ENCODE measurements at regions not wholly inside any gene's neighbourhood (a gene's known extent, or its start where the extent isn't known, plus 50 kb on each side); places are given as distances from the start of the nearest gene placed in this dataset.

DNA sequence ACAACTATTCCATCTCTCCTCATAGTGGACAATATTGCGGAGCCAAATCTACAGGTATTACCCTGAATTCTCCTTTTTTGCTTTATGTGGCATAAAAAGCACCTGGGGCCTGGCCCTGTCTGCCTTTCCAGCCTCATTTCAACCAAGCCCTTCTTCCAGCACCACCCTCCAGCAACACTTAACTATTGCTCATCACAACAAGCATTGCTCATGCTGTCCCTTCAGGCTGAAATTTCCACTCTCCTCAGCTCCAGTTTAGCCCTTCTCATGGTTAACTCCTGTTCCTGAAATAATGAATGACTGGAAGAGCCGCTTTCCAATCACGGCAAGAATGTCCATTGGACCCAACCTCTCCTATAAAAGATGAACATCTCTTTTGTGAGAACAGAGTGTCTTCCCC is 107.4 kb downstream of the P2RY1 start:
- Histone ChIP-seq H3K4me3 (replicated peaks in 1 of 4; ENCODE audit: control extremely low read depth in 1 of 4, insufficient read depth in 1 of 4, low read depth in 3 of 4, low read length in 4 of 4) (no peak overlapping the region), H2AFZ (ENCODE audit: low read length) (no peak overlapping the region), H3K9ac (ENCODE audit: insufficient read depth, low read length) (no peak overlapping the region), H3K4me1 (ENCODE audit: control insufficient read depth, extremely low read depth, insufficient read depth, low read length) (no peaks in the 10 kb centered on the region), H3K9me3 (ENCODE audit: control insufficient read depth, insufficient read depth, low read depth, low read length) (no peaks in the 10 kb centered on the region), H3K4me2 (ENCODE audit: extremely low read depth, insufficient read depth, low read length) (no peak overlapping the region), H3K79me2 (ENCODE audit: control insufficient read depth, insufficient read depth, low read length) (no peaks in the 10 kb centered on the region), H3K27me3 (ENCODE audit: control insufficient read depth, insufficient read depth, low read length) (no peaks in the 10 kb centered on the region), H3K36me3 (ENCODE audit: control insufficient read depth, insufficient read depth, low read length) (no peaks in the 10 kb centered on the region), H3K27ac (ENCODE audit: insufficient read depth, low read length) (no peak overlapping the region), H4K20me1 (ENCODE audit: control insufficient read depth, extremely low read depth, insufficient read depth, low read length) (no peaks in the 10 kb centered on the region)
- DNase-seq (ENCODE audit: low read depth in 2 of 2): no peak
- TF ChIP-seq, protein P1, sequence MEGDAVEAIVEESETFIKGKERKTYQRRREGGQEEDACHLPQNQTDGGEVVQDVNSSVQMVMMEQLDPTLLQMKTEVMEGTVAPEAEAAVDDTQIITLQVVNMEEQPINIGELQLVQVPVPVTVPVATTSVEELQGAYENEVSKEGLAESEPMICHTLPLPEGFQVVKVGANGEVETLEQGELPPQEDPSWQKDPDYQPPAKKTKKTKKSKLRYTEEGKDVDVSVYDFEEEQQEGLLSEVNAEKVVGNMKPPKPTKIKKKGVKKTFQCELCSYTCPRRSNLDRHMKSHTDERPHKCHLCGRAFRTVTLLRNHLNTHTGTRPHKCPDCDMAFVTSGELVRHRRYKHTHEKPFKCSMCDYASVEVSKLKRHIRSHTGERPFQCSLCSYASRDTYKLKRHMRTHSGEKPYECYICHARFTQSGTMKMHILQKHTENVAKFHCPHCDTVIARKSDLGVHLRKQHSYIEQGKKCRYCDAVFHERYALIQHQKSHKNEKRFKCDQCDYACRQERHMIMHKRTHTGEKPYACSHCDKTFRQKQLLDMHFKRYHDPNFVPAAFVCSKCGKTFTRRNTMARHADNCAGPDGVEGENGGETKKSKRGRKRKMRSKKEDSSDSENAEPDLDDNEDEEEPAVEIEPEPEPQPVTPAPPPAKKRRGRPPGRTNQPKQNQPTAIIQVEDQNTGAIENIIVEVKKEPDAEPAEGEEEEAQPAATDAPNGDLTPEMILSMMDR (conservative IDR thresholded peaks at IDR 0.05 in 1 of 2, IDR thresholded peaks at IDR 0.05 in 1 of 2; ENCODE audit: low read depth in 1 of 2, low read length in 2 of 2): no peak
- no peak for TF ChIP-seq EZH2 (IDR thresholded peaks at IDR 0.05; ENCODE audit: low read length, missing control alignments)

DNA sequence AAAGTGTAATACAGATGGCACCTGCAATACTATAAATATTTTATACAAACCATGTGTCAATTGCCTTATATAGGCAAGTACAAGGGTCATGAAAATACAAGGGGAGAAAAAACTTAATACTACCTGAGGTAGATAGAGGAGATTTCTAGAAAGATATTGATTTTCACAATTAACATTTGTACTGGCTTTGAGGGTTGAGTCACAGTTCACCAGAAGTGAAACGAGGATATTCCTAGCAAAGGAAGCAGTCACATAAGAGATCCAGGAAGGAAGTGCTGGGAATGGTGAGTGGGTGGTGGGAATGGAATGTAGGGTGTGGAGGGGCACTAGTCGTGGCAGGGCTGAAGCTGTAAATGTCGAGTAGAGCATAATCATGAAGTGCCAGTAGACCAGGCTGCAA is 108.7 kb downstream of the P2RY1 start:
- no peaks in the 10 kb centered on the region for H4K20me1 ChIP-seq (ENCODE audit: control insufficient read depth, extremely low read depth, insufficient read depth, low read length)
- H3K27ac ChIP-seq (ENCODE audit: insufficient read depth, low read length): no peak overlapping the region
- H3K79me2 ChIP-seq (ENCODE audit: control insufficient read depth, insufficient read depth, low read length): no peaks in the 10 kb centered on the region
- peak in 1 of 2 donors; percentile 26 for DNase-seq (ENCODE audit: low read depth in 2 of 2)
- H3K4me1 ChIP-seq (ENCODE audit: control insufficient read depth, extremely low read depth, insufficient read depth, low read length): no peaks in the 10 kb centered on the region
- no peak overlapping the region for H3K4me3 ChIP-seq (replicated peaks in 1 of 4; ENCODE audit: control extremely low read depth in 1 of 4, insufficient read depth in 1 of 4, low read depth in 3 of 4, low read length in 4 of 4)
- no peaks in the 10 kb centered on the region for H3K36me3 ChIP-seq (ENCODE audit: control insufficient read depth, insufficient read depth, low read length)
- no peak overlapping the region for H2AFZ ChIP-seq (ENCODE audit: low read length)
- no peak for TF ChIP-seq EZH2 (IDR thresholded peaks at IDR 0.05; ENCODE audit: low read length, missing control alignments)
- TF ChIP-seq, protein P1 (conservative IDR thresholded peaks at IDR 0.05 in 1 of 2, IDR thresholded peaks at IDR 0.05 in 1 of 2; ENCODE audit: low read depth in 1 of 2, low read length in 2 of 2): no peak
- H3K27me3 ChIP-seq (ENCODE audit: control insufficient read depth, insufficient read depth, low read length): no peaks in the 10 kb centered on the region
- H3K9ac ChIP-seq (ENCODE audit: insufficient read depth, low read length): no peak overlapping the region
- H3K4me2 ChIP-seq (ENCODE audit: extremely low read depth, insufficient read depth, low read length): no peak overlapping the region
- H3K9me3 ChIP-seq (ENCODE audit: control insufficient read depth, insufficient read depth, low read depth, low read length): no peaks in the 10 kb centered on the region

DNA sequence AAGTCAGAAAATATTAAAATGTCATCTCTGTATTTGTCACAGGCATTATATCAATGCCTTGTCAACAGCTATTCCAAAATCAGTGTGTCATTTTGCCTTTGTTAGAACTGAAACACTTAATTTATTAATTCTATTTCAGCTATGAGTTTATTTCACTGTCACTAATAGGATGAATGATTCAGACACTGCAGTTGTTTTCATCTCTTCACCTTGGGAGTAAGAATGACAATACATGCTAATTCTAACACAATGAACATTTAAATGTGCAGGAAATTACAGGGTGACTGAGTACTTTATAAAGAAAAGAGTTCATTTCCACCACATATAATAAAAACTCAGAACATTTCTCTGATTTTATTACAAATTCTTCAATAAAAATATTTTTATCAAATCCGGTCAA is 109.7 kb downstream of the P2RY1 start:
- Histone ChIP-seq H3K4me1 (ENCODE audit: control insufficient read depth, extremely low read depth, insufficient read depth, low read length) (no peaks in the 10 kb centered on the region), H3K36me3 (ENCODE audit: control insufficient read depth, insufficient read depth, low read length) (no peaks in the 10 kb centered on the region), H3K27me3 (ENCODE audit: control insufficient read depth, insufficient read depth, low read length) (no peaks in the 10 kb centered on the region), H3K4me3 (replicated peaks in 1 of 4; ENCODE audit: control extremely low read depth in 1 of 4, insufficient read depth in 1 of 4, low read depth in 3 of 4, low read length in 4 of 4) (no peak overlapping the region), H3K9me3 (ENCODE audit: control insufficient read depth, insufficient read depth, low read depth, low read length) (no peaks in the 10 kb centered on the region), H4K20me1 (ENCODE audit: control insufficient read depth, extremely low read depth, insufficient read depth, low read length) (no peaks in the 10 kb centered on the region), H3K27ac (ENCODE audit: insufficient read depth, low read length) (no peak overlapping the region), H3K9ac (ENCODE audit: insufficient read depth, low read length) (no peak overlapping the region), H3K79me2 (ENCODE audit: control insufficient read depth, insufficient read depth, low read length) (no peaks in the 10 kb centered on the region), H3K4me2 (ENCODE audit: extremely low read depth, insufficient read depth, low read length) (no peak overlapping the region), H2AFZ (ENCODE audit: low read length) (no peak overlapping the region)
- TF ChIP-seq, protein P1 (conservative IDR thresholded peaks at IDR 0.05 in 1 of 2, IDR thresholded peaks at IDR 0.05 in 1 of 2; ENCODE audit: low read depth in 1 of 2, low read length in 2 of 2): no peak
- TF ChIP-seq EZH2 (IDR thresholded peaks at IDR 0.05; ENCODE audit: low read length, missing control alignments): no peak
- DNase-seq (ENCODE audit: low read depth in 2 of 2): no peak

All from fibroblast of lung (primary cell).